ENCODE measurements at regions not wholly inside any gene's neighbourhood (a gene's known extent, or its start where the extent isn't known, plus 50 kb on each side); places are given as distances from the start of the nearest gene placed in this dataset.

GRCh38 chr4:153089742-153090141 lies 114.5 kb upstream of the TRIM2 start:
- TF ChIP-seq CTCF (conservative IDR thresholded peaks at IDR 0.05), result no peak
- no peak for TF ChIP-seq EZH2 (IDR thresholded peaks at IDR 0.05; ENCODE audit: low read depth)

Measured in PC-9 (cell line).